CD4-positive, alpha-beta memory T cell (primary cell): ENCODE measurements at regions not wholly inside any gene's neighbourhood (a gene's known extent, or its start where the extent isn't known, plus 50 kb on each side); places are given as distances from the start of the nearest gene placed in this dataset.

Experiments
- CTCF ChIA-PET: fragments of 350-600 bp; sonication (Branson Sonifier 250); formaldehyde crosslinking; loops from one replicate; lab custom pipeline; 2021; ENCODE audit warnings: inconsistent platforms; ENCODE audit not compliant: partially characterized antibody; lab: Charles Lee
- POLR2A ChIA-PET: fragments of 350-600 bp; sonication (Branson Sonifier 250); formaldehyde crosslinking; loops from one replicate; lab custom pipeline; 2021; ENCODE audit not compliant: partially characterized antibody; lab: Charles Lee
- DNase-seq, 5 donors: peaks; one replicate each; pipeline versions ENCODE4 v3.0.0 to v3.0.0-alpha.2; 2020 to 2022; ENCODE audit warnings: mixed read lengths in 1 of 5
- H3K27ac ChIP-seq: one replicate; pipeline ENCODE4 v1.7.0; 2013; ENCODE audit warnings: low read depth, low read length
- H3K27me3 ChIP-seq: 2 replicates; pipeline ENCODE4 v1.7.0; 2013; ENCODE audit warnings: mild to moderate bottlenecking, low read length, moderate library complexity; ENCODE audit not compliant: insufficient read depth
- H3K36me3 ChIP-seq: 2 replicates; pipeline ENCODE4 v1.7.0; 2013; ENCODE audit warnings: mild to moderate bottlenecking, low read length, moderate library complexity; ENCODE audit not compliant: insufficient read depth
- H3K4me1 ChIP-seq: 2 replicates; pipeline ENCODE4 v1.7.0; 2013; ENCODE audit warnings: mild to moderate bottlenecking, low read length, moderate library complexity; ENCODE audit not compliant: insufficient read depth
- H3K4me3 ChIP-seq, 2 donors: one replicate each; pipeline ENCODE4 v1.7.0; 2013; ENCODE audit warnings: low read length in 2 of 2, mild to moderate bottlenecking in 1 of 2
- H3K9me3 ChIP-seq, 2 donors: one replicate each; pipeline ENCODE4 v1.7.0; 2013; ENCODE audit warnings: low read length in 2 of 2, control low read depth in 1 of 2; ENCODE audit not compliant: control insufficient read depth in 1 of 2
- H3K27ac Mint-ChIP-seq, 7 donors: one replicate each; pipeline ENCODE4 v1.8.0; 2020 to 2021; ENCODE audit warnings: mixed read lengths in 7 of 7, mild to moderate bottlenecking in 6 of 7, inconsistent platforms in 3 of 7, moderate library complexity in 3 of 7
- H3K27me3 Mint-ChIP-seq, 2 donors: one replicate each; pipeline ENCODE4 v1.8.0; 2020 to 2021; ENCODE audit warnings: mixed read lengths in 2 of 2
- H3K36me3 Mint-ChIP-seq, 2 donors: one replicate each; pipeline ENCODE4 v1.8.0; 2020 to 2021; ENCODE audit warnings: mixed read lengths in 2 of 2, inconsistent platforms in 1 of 2, mild to moderate bottlenecking in 1 of 2
- H3K4me1 Mint-ChIP-seq, 4 donors: one replicate each; pipeline ENCODE4 v1.8.0; 2020 to 2021; ENCODE audit warnings: mixed read lengths in 4 of 4, mild to moderate bottlenecking in 1 of 4
- H3K4me3 Mint-ChIP-seq, 8 donors: one replicate each; pipeline ENCODE4 v1.8.0; 2020 to 2021; ENCODE audit warnings: mixed read lengths in 8 of 8, mild to moderate bottlenecking in 7 of 8, moderate library complexity in 6 of 8, inconsistent platforms in 3 of 8
- H3K9me3 Mint-ChIP-seq, 8 donors: one replicate each; pipeline ENCODE4 v1.8.0; 2020 to 2021; ENCODE audit warnings: mixed read lengths in 8 of 8, mild to moderate bottlenecking in 5 of 8, inconsistent platforms in 3 of 8, moderate library complexity in 1 of 8
- intact Hi-C: fragments of 100-400 bp; cut with micrococcal nuclease; formaldehyde crosslinking; loops from one replicate; pipeline ENCODE4 v1.15.1; 2023

GRCh38 chr5:174355995-174356394, 310.5 kb downstream of the NSG2 start:
- H3K4me1 ChIP-seq: no peaks in the 10 kb centered on the region
- H3K9me3 ChIP-seq: peaks cover 0 to 3% of the 10 kb centered on the region in 2 donors
- Mint-ChIP-seq H3K9me3 (peaks cover 0 to 7% (median 2%) of the 10 kb centered on the region in 8 donors), H3K4me3 (no peak overlapping the region), H3K36me3 (no peaks in the 10 kb centered on the region), H3K27ac (no peak overlapping the region), H3K4me1 (no peaks in the 10 kb centered on the region), H3K27me3 (peaks cover 0 to 3% of the 10 kb centered on the region in 2 donors)
- no peaks in the 10 kb centered on the region for H3K27me3 ChIP-seq
- intact Hi-C loops: no loop called here
- no peak overlapping the region for H3K27ac ChIP-seq
- no peaks in the 10 kb centered on the region for H3K36me3 ChIP-seq
- no peak overlapping the region for H3K4me3 ChIP-seq
- DNase-seq: no peak
- CTCF ChIA-PET: no interaction called here
- POLR2A ChIA-PET: no interaction called here

GRCh38 chr5:174356536-174356935, 311.0 kb downstream of the NSG2 start:
- Histone ChIP-seq H3K27ac (no peak overlapping the region), H3K4me3 (no peak overlapping the region), H3K36me3 (no peaks in the 10 kb centered on the region), H3K9me3 (peaks cover 0 to 3% of the 10 kb centered on the region in 2 donors), H3K4me1 (no peaks in the 10 kb centered on the region), H3K27me3 (no peaks in the 10 kb centered on the region)
- Mint-ChIP-seq H3K36me3 (no peaks in the 10 kb centered on the region), H3K9me3 (peaks cover 0 to 10% (median 3%) of the 10 kb centered on the region in 8 donors), H3K27me3 (peaks cover 0 to 1% of the 10 kb centered on the region in 2 donors), H3K27ac (no peak overlapping the region), H3K4me3 (no peak overlapping the region), H3K4me1 (no peaks in the 10 kb centered on the region)
- CTCF ChIA-PET: no interaction called here
- POLR2A ChIA-PET: no interaction called here
- DNase-seq: no peak
- intact Hi-C loops: no loop called here

- no peaks in the 10 kb centered on the region for H3K36me3 Mint-ChIP-seq
These were observed 312.8 kb downstream of the NSG2 start for GRCh38 chr5:174358276-174358675.

GRCh38 chr5:174359071-174359470, 313.6 kb downstream of the NSG2 start:
- intact Hi-C loops: no loop called here
- Histone ChIP-seq H3K4me3 (no peak overlapping the region), H3K27ac (no peak overlapping the region), H3K27me3 (no peaks in the 10 kb centered on the region), H3K4me1 (no peaks in the 10 kb centered on the region), H3K9me3 (peaks cover 0 to 3% of the 10 kb centered on the region in 2 donors), H3K36me3 (no peaks in the 10 kb centered on the region)
- Mint-ChIP-seq H3K4me3 (no peak overlapping the region), H3K36me3 (no peaks in the 10 kb centered on the region), H3K27me3 (peaks cover 0 to 3% of the 10 kb centered on the region in 2 donors), H3K27ac (no peak overlapping the region), H3K9me3 (peaks cover 0 to 17% (median 11%) of the 10 kb centered on the region in 8 donors), H3K4me1 (no peaks in the 10 kb centered on the region)
- ChIA-PET POLR2A (no interaction called here), CTCF (no interaction called here)
- no peak for DNase-seq

More at GRCh38 chr5:174358276-174358675, 312.8 kb downstream of the NSG2 start:
- H3K4me3 ChIP-seq: no peak overlapping the region
- Mint-ChIP-seq H3K4me3 (no peak overlapping the region), H3K27ac (no peak overlapping the region), H3K9me3 (peaks cover 0 to 16% (median 9%) of the 10 kb centered on the region in 8 donors), H3K4me1 (no peaks in the 10 kb centered on the region), H3K27me3 (peaks cover 0 to 1% of the 10 kb centered on the region in 2 donors)
- peaks cover 0 to 3% of the 10 kb centered on the region in 2 donors for H3K9me3 ChIP-seq
- ChIA-PET POLR2A (no interaction called here), CTCF (no interaction called here)
- intact Hi-C loops: no loop called here
- no peak overlapping the region for H3K27ac ChIP-seq
- no peaks in the 10 kb centered on the region for H3K27me3 ChIP-seq
- H3K36me3 ChIP-seq: no peaks in the 10 kb centered on the region
- no peaks in the 10 kb centered on the region for H3K4me1 ChIP-seq
- no peak for DNase-seq

- Histone ChIP-seq H3K36me3 (no peaks in the 10 kb centered on the region), H3K27ac (no peak overlapping the region), H3K4me3 (no peak overlapping the region), H3K27me3 (no peaks in the 10 kb centered on the region), H3K4me1 (no peaks in the 10 kb centered on the region), H3K9me3 (peaks cover 0 to 3% of the 10 kb centered on the region in 2 donors)
- peaks cover 0 to 17% (median 10%) of the 10 kb centered on the region in 8 donors for H3K9me3 Mint-ChIP-seq
- CTCF ChIA-PET: no interaction called here
- POLR2A ChIA-PET: no interaction called here
- no peaks in the 10 kb centered on the region for H3K36me3 Mint-ChIP-seq
- no peak overlapping the region for H3K4me3 Mint-ChIP-seq
- H3K27ac Mint-ChIP-seq: no peak overlapping the region
- H3K27me3 Mint-ChIP-seq: peaks cover 2 to 5% of the 10 kb centered on the region in 2 donors
- DNase-seq: no peak
- intact Hi-C loops: no loop called here
- H3K4me1 Mint-ChIP-seq: no peaks in the 10 kb centered on the region
These were observed 317.0 kb downstream of the NSG2 start for GRCh38 chr5:174362514-174362913.

- no peak overlapping the region for H3K4me3 Mint-ChIP-seq
These were observed 318.4 kb downstream of the NSG2 start for GRCh38 chr5:174363934-174364333.

GRCh38 chr5:174364676-174365075, 319.2 kb downstream of the NSG2 start:
- no peaks in the 10 kb centered on the region for H3K27me3 ChIP-seq
- no peaks in the 10 kb centered on the region for H3K36me3 ChIP-seq
- H3K4me1 Mint-ChIP-seq: no peaks in the 10 kb centered on the region
- H3K4me1 ChIP-seq: no peaks in the 10 kb centered on the region
- no peak overlapping the region for H3K4me3 ChIP-seq
- intact Hi-C loops: no loop called here
- H3K27ac Mint-ChIP-seq: no peak overlapping the region
- H3K27me3 Mint-ChIP-seq: peaks cover 3 to 5% of the 10 kb centered on the region in 2 donors
- H3K36me3 Mint-ChIP-seq: no peaks in the 10 kb centered on the region
- no peak overlapping the region for H3K4me3 Mint-ChIP-seq
- no peak overlapping the region for H3K27ac ChIP-seq
- CTCF ChIA-PET: no interaction called here
- POLR2A ChIA-PET: no interaction called here
- peaks cover 0 to 2% of the 10 kb centered on the region in 2 donors for H3K9me3 ChIP-seq
- DNase-seq: no peak
- H3K9me3 Mint-ChIP-seq: peaks cover 0 to 15% (median 9%) of the 10 kb centered on the region in 8 donors

More at GRCh38 chr5:174363934-174364333, 318.4 kb downstream of the NSG2 start:
- no peak for DNase-seq
- peaks cover 0 to 17% (median 9%) of the 10 kb centered on the region in 8 donors for H3K9me3 Mint-ChIP-seq
- no peak overlapping the region for H3K27ac ChIP-seq
- H3K4me1 ChIP-seq: no peaks in the 10 kb centered on the region
- ChIA-PET POLR2A (no interaction called here), CTCF (no interaction called here)
- no peaks in the 10 kb centered on the region for H3K36me3 Mint-ChIP-seq
- H3K9me3 ChIP-seq: peaks cover 0 to 3% of the 10 kb centered on the region in 2 donors
- no peak overlapping the region for H3K4me3 ChIP-seq
- no peak overlapping the region for H3K27ac Mint-ChIP-seq
- H3K36me3 ChIP-seq: no peaks in the 10 kb centered on the region
- intact Hi-C loops: no loop called here
- peaks cover 3 to 5% of the 10 kb centered on the region in 2 donors for H3K27me3 Mint-ChIP-seq
- no peaks in the 10 kb centered on the region for H3K27me3 ChIP-seq
- no peaks in the 10 kb centered on the region for H3K4me1 Mint-ChIP-seq
